ENCODE measurements at regions not wholly inside any gene's neighbourhood (a gene's known extent, or its start where the extent isn't known, plus 50 kb on each side); places are given as distances from the start of the nearest gene placed in this dataset.

DNA sequence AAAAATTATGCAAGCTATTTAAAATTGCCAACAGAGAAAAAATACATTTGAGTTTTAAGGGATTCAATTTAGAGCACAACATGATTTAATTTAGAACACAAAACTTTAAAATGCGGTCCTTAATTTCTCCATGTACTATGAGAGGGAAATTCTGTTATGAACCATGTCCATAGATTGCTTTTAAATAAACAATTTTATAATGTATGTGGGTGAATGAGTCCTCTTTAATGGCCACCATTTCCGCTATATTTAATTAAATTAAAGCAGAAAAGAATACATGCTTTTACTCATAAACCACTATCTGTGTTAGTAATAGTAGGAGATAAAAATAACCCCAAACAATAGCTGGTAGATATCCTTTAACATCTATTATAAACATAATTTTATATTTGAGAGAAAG is 914.6 kb downstream of the LTN1 start:
- Mint-ChIP-seq H3K4me1 (ENCODE audit: low read depth, unreplicated experiment) (no peaks in the 10 kb centered on the region), H3K4me3 (ENCODE audit: low read depth, unreplicated experiment) (no peak overlapping the region), H3K36me3 (ENCODE audit: insufficient read depth, unreplicated experiment) (no peaks in the 10 kb centered on the region), H3K27me3 (ENCODE audit: unreplicated experiment) (no peaks in the 10 kb centered on the region), H3K27ac (ENCODE audit: unreplicated experiment) (no peak overlapping the region), H3K9me3 (ENCODE audit: low read depth, unreplicated experiment) (peaks cover 3% of the 10 kb centered on the region)
- CTCF ChIA-PET: interaction anchor here (0.9 kb wide), 1 partner anchor 280 kb away, joined by 3 read pairs; no protein-coding TSS in a partner anchor
- TF ChIP-seq, protein P1, sequence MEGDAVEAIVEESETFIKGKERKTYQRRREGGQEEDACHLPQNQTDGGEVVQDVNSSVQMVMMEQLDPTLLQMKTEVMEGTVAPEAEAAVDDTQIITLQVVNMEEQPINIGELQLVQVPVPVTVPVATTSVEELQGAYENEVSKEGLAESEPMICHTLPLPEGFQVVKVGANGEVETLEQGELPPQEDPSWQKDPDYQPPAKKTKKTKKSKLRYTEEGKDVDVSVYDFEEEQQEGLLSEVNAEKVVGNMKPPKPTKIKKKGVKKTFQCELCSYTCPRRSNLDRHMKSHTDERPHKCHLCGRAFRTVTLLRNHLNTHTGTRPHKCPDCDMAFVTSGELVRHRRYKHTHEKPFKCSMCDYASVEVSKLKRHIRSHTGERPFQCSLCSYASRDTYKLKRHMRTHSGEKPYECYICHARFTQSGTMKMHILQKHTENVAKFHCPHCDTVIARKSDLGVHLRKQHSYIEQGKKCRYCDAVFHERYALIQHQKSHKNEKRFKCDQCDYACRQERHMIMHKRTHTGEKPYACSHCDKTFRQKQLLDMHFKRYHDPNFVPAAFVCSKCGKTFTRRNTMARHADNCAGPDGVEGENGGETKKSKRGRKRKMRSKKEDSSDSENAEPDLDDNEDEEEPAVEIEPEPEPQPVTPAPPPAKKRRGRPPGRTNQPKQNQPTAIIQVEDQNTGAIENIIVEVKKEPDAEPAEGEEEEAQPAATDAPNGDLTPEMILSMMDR (IDR thresholded peaks at IDR 0.05; ENCODE audit: unreplicated experiment): no peak
- DNase-seq: no peak
- no TSS peak for BruUV-seq (replicated peaks)
- intact Hi-C loops (cut with micrococcal nuclease; ENCODE audit: unreplicated experiment): no loop called here

DNA sequence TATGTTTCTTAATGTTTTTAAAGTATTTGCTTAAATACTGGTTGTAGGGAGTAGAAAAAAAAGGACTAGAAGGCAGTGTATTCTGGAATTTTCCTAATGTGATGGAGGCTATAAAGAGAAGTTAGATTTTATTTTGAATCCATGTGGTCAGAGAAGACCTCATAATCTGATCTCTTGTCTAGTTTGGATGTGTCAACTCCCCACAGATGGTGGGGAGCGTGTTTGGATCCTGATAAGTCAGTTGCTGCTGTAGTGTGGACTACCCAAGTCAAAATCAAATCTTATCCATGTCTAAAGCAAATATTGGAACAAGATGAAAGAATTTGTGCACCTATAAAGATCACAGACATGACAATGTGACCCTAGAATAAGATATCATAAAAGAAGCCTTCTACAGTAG is 918.0 kb downstream of the LTN1 start:
- BruUV-seq (replicated peaks): no TSS peak
- DNase-seq: no peak
- CTCF ChIA-PET: no interaction called here
- no peak overlapping the region for H3K27ac Mint-ChIP-seq (ENCODE audit: unreplicated experiment)
- H3K9me3 Mint-ChIP-seq (ENCODE audit: low read depth, unreplicated experiment): no peaks in the 10 kb centered on the region
- H3K27me3 Mint-ChIP-seq (ENCODE audit: unreplicated experiment): no peaks in the 10 kb centered on the region
- no peaks in the 10 kb centered on the region for H3K4me1 Mint-ChIP-seq (ENCODE audit: low read depth, unreplicated experiment)
- no peak overlapping the region for H3K4me3 Mint-ChIP-seq (ENCODE audit: low read depth, unreplicated experiment)
- intact Hi-C loops (cut with micrococcal nuclease; ENCODE audit: unreplicated experiment): no loop called here
- H3K36me3 Mint-ChIP-seq (ENCODE audit: insufficient read depth, unreplicated experiment): no peaks in the 10 kb centered on the region
- TF ChIP-seq, protein P1 (IDR thresholded peaks at IDR 0.05; ENCODE audit: unreplicated experiment): no peak

DNA sequence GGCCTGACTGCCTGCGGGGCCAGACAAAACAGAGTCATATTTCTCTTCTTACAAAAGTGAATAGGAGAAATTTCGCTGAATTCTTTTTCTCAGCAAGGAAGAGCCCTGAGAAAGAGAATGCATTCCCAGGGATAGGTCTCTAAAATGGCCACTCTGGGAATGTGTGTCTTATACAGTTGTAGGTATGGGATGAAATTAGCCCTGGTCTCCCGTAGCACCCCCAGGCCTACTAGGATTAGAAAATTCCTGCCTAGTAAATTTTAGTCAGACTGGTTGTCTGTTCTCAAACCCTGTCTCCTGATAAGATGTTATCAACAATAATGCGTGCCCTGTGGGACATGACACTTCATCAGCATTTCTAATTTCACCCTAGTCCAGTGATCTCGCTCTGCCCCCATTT is 920.1 kb downstream of the LTN1 start:
- H3K27ac Mint-ChIP-seq (ENCODE audit: unreplicated experiment): no peak overlapping the region
- TF ChIP-seq, protein P1 (IDR thresholded peaks at IDR 0.05; ENCODE audit: unreplicated experiment): no peak
- no peaks in the 10 kb centered on the region for H3K27me3 Mint-ChIP-seq (ENCODE audit: unreplicated experiment)
- H3K9me3 Mint-ChIP-seq (ENCODE audit: low read depth, unreplicated experiment): no peaks in the 10 kb centered on the region
- intact Hi-C loops (cut with micrococcal nuclease; ENCODE audit: unreplicated experiment): no loop called here
- CTCF ChIA-PET: no interaction called here
- no peaks in the 10 kb centered on the region for H3K36me3 Mint-ChIP-seq (ENCODE audit: insufficient read depth, unreplicated experiment)
- H3K4me1 Mint-ChIP-seq (ENCODE audit: low read depth, unreplicated experiment): peaks cover 13% of the 10 kb centered on the region
- no TSS peak for BruUV-seq (replicated peaks)
- H3K4me3 Mint-ChIP-seq (ENCODE audit: low read depth, unreplicated experiment): no peak overlapping the region
- DNase-seq: no peak

DNA sequence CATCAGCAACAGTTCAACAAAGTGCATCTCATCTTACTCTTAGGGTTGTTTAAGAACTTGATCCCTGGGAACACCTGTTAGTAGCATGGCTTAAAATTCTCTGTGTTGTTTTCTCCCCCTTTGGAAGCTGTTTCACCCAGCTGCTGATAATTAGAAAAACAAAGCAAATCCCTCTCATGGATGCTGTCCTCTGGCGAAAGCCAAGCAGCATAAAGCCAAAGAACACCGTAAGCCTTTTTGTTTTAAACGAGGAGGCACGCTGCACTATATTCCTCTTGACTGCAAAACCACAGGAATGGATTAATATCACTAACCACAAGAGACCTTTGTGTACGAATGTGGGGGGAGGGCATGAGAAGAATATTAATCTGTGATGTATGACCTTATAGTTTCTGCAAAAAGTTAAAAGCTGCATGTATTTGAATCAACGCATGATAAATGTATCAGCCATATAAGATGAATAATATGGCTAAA is 923.2 kb downstream of the LTN1 start:
- DNase-seq: no peak
- no peaks in the 10 kb centered on the region for H3K36me3 Mint-ChIP-seq (ENCODE audit: insufficient read depth, unreplicated experiment)
- CTCF ChIA-PET: no interaction called here
- peaks cover 13% of the 10 kb centered on the region for H3K4me1 Mint-ChIP-seq (ENCODE audit: low read depth, unreplicated experiment)
- no peak overlapping the region for H3K4me3 Mint-ChIP-seq (ENCODE audit: low read depth, unreplicated experiment)
- TF ChIP-seq, protein P1 (IDR thresholded peaks at IDR 0.05; ENCODE audit: unreplicated experiment): no peak
- no peak overlapping the region for H3K27ac Mint-ChIP-seq (ENCODE audit: unreplicated experiment)
- H3K9me3 Mint-ChIP-seq (ENCODE audit: low read depth, unreplicated experiment): no peaks in the 10 kb centered on the region
- BruUV-seq (replicated peaks): no TSS peak
- H3K27me3 Mint-ChIP-seq (ENCODE audit: unreplicated experiment): no peaks in the 10 kb centered on the region
- intact Hi-C loops (cut with micrococcal nuclease; ENCODE audit: unreplicated experiment): loop anchor here (5.0 kb wide), 1 partner anchor 268 kb away; no protein-coding TSS in a partner anchor
